Astrocyte (in vitro differentiated cells and primary cell): ENCODE measurements at regions not wholly inside any gene's neighbourhood (a gene's known extent, or its start where the extent isn't known, plus 50 kb on each side); places are given as distances from the start of the nearest gene placed in this dataset.

ENCODE experiments used
- DNase-seq: peaks from one replicate; pipeline ENCODE4 v3.0.0-alpha.2; 2010; ENCODE audit warnings: low read depth
- FAIRE-seq: peaks from 2 replicates; lab custom pipeline; 2011; peaks lifted over from hg19 to GRCh38; lab: Jason Lieb, UNC
- H2AFZ ChIP-seq: 2 replicates; pipeline ENCODE4 v1.6.0; 2012; ENCODE audit warnings: low read depth, low read length, inconsistent platforms
- H3K27ac ChIP-seq: 2 replicates; pipeline ENCODE4 v1.5.1; 2011; ENCODE audit warnings: low read depth, low read length, inconsistent platforms
- H3K27me3 ChIP-seq: 2 replicates; pipeline ENCODE4 v1.6.0; 2011; ENCODE audit warnings: low read length, inconsistent platforms; ENCODE audit not compliant: insufficient read depth
- H3K36me3 ChIP-seq: 2 replicates; pipeline ENCODE4 v1.5.1; 2011; ENCODE audit warnings: low read length, inconsistent platforms; ENCODE audit not compliant: insufficient read depth
- H3K4me1 ChIP-seq: 2 replicates; pipeline ENCODE4 v1.5.1; 2011; ENCODE audit warnings: low read length, inconsistent platforms; ENCODE audit not compliant: insufficient read depth
- H3K4me2 ChIP-seq: 2 replicates; pipeline ENCODE4 v1.6.0; 2012; ENCODE audit warnings: low read length, inconsistent platforms
- H3K4me3 ChIP-seq: 2 replicates; pipeline ENCODE4 v1.5.1; 2011; ENCODE audit warnings: low read depth, mild to moderate bottlenecking, low read length, inconsistent platforms; ENCODE audit not compliant: insufficient read depth
- H3K79me2 ChIP-seq: 2 replicates; pipeline ENCODE4 v1.6.0; 2012; ENCODE audit warnings: mild to moderate bottlenecking, low read length, inconsistent platforms; ENCODE audit not compliant: insufficient read depth
- H3K9ac ChIP-seq: 2 replicates; pipeline ENCODE4 v1.6.0; 2012; ENCODE audit warnings: mild to moderate bottlenecking, low read length, inconsistent platforms
- H3K9me3 ChIP-seq: 2 replicates; pipeline ENCODE4 v1.5.1; 2012; ENCODE audit warnings: low read depth, mild to moderate bottlenecking, low read length, inconsistent platforms; ENCODE audit not compliant: insufficient read depth
- H4K20me1 ChIP-seq: 2 replicates; pipeline ENCODE4 v1.6.0; 2012; ENCODE audit warnings: low read length, inconsistent platforms; ENCODE audit not compliant: insufficient read depth
- H3K27ac Mint-ChIP-seq: one replicate; pipeline ENCODE4 v1.8.0; 2021; ENCODE audit warnings: mild to moderate bottlenecking, mixed read lengths; ENCODE audit not compliant: unreplicated experiment
- H3K27me3 Mint-ChIP-seq: one replicate; pipeline ENCODE4 v1.8.0; 2021; ENCODE audit warnings: low read depth, mixed read lengths; ENCODE audit not compliant: unreplicated experiment
- H3K36me3 Mint-ChIP-seq: one replicate; pipeline ENCODE4 v1.8.0; 2021; ENCODE audit warnings: low read depth, mixed read lengths; ENCODE audit not compliant: unreplicated experiment
- H3K4me1 Mint-ChIP-seq: one replicate; pipeline ENCODE4 v1.8.0; 2021; ENCODE audit warnings: low read depth, mixed read lengths; ENCODE audit not compliant: unreplicated experiment
- H3K4me3 Mint-ChIP-seq: one replicate; pipeline ENCODE4 v1.8.0; 2021; ENCODE audit warnings: mild to moderate bottlenecking, moderate library complexity, mixed read lengths; ENCODE audit not compliant: unreplicated experiment
- H3K9me3 Mint-ChIP-seq: one replicate; pipeline ENCODE4 v1.8.0; 2021; ENCODE audit warnings: mild to moderate bottlenecking, mixed read lengths; ENCODE audit not compliant: unreplicated experiment
- EZH2 ChIP-seq: IDR thresholded peaks from 2 replicates; pipeline ENCODE4 v1.6.1; 2012; ENCODE audit warnings: mild to moderate bottlenecking, low read length, inconsistent platforms; ENCODE audit not compliant: insufficient read depth
- TF ChIP-seq, protein P1 (sequence below): IDR thresholded peaks from 2 replicates; pipeline ENCODE4 v1.5.1; 2011; ENCODE audit warnings: low read depth, mild to moderate bottlenecking, inconsistent platforms, low read length, moderate library complexity; ENCODE audit not compliant: insufficient read depth

DNA sequence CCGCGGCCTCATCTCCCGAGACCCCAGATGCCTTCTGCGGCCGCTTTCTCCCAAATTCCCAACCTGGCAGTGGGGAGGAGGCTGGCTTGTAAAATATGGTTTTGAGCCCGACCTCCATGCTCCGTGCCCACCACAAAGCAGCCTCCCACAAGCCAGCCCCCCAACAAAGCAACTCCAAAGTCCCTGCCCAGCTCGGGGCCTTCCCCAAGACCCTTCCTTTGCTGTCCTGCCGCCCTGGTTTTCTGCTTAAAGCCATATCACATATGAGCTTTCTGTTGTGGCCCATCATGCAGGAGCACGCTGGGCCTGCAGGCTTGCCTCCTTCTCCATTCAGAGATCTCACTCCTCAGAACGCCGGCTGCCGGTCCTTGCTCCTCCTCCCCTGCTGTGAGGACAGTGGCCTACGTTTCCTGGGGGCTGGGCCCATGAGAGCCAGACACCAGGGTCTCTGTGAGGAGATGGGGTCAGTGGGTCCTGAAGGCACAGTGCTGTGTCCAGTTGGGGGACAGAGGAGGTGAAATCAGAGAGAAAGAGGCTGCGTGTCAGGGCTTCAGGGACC lies 680.0 kb downstream of the BRD1 start:
- H3K4me3 Mint-ChIP-seq: no peak overlapping the region

GRCh38 chr22:49147171-49147570 lies 680.5 kb downstream of the BRD1 start:
- no peaks in the 10 kb centered on the region for H3K27me3 ChIP-seq
- no peak for TF ChIP-seq EZH2
- TF ChIP-seq, protein P1, sequence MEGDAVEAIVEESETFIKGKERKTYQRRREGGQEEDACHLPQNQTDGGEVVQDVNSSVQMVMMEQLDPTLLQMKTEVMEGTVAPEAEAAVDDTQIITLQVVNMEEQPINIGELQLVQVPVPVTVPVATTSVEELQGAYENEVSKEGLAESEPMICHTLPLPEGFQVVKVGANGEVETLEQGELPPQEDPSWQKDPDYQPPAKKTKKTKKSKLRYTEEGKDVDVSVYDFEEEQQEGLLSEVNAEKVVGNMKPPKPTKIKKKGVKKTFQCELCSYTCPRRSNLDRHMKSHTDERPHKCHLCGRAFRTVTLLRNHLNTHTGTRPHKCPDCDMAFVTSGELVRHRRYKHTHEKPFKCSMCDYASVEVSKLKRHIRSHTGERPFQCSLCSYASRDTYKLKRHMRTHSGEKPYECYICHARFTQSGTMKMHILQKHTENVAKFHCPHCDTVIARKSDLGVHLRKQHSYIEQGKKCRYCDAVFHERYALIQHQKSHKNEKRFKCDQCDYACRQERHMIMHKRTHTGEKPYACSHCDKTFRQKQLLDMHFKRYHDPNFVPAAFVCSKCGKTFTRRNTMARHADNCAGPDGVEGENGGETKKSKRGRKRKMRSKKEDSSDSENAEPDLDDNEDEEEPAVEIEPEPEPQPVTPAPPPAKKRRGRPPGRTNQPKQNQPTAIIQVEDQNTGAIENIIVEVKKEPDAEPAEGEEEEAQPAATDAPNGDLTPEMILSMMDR: no peak

More for the DNA sequence above, 680.0 kb downstream of the BRD1 start:
- no peak overlapping the region for H3K27ac ChIP-seq
- Mint-ChIP-seq H3K9me3 (no peaks in the 10 kb centered on the region), H3K27me3 (peaks cover 23% of the 10 kb centered on the region), H3K4me1 (no peaks in the 10 kb centered on the region), H3K27ac (no peak overlapping the region), H3K36me3 (no peaks in the 10 kb centered on the region)
- no peak for TF ChIP-seq EZH2
- TF ChIP-seq, protein P1: no peak
- no peaks in the 10 kb centered on the region for H3K36me3 ChIP-seq
- no peak for DNase-seq
- FAIRE-seq: no peak
- no peaks in the 10 kb centered on the region for H3K27me3 ChIP-seq
- H3K79me2 ChIP-seq: no peaks in the 10 kb centered on the region
- no peaks in the 10 kb centered on the region for H3K4me1 ChIP-seq
- no peak overlapping the region for H3K4me3 ChIP-seq
- no peak overlapping the region for H3K9ac ChIP-seq
- H3K9me3 ChIP-seq: no peaks in the 10 kb centered on the region
- no peak overlapping the region for H3K4me2 ChIP-seq
- no peaks in the 10 kb centered on the region for H4K20me1 ChIP-seq
- H2AFZ ChIP-seq: no peak overlapping the region

GRCh38 chr22:49146511-49146910 lies 681.2 kb downstream of the BRD1 start:
- Histone ChIP-seq H3K36me3 (no peaks in the 10 kb centered on the region), H3K4me3 (no peak overlapping the region), H3K4me1 (no peaks in the 10 kb centered on the region), H3K27ac (no peak overlapping the region), H3K9ac (no peak overlapping the region), H3K27me3 (no peaks in the 10 kb centered on the region), H3K4me2 (no peak overlapping the region), H3K9me3 (no peaks in the 10 kb centered on the region), H4K20me1 (no peaks in the 10 kb centered on the region), H2AFZ (no peak overlapping the region), H3K79me2 (no peaks in the 10 kb centered on the region)
- Mint-ChIP-seq H3K9me3 (no peaks in the 10 kb centered on the region), H3K4me3 (no peak overlapping the region), H3K4me1 (no peaks in the 10 kb centered on the region), H3K27me3 (peaks cover 33% of the 10 kb centered on the region), H3K27ac (no peak overlapping the region), H3K36me3 (no peaks in the 10 kb centered on the region)
- TF ChIP-seq, protein P1: no peak
- TF ChIP-seq EZH2: no peak
- no peak for DNase-seq
- FAIRE-seq: no peak

More at GRCh38 chr22:49147171-49147570, 680.5 kb downstream of the BRD1 start:
- Mint-ChIP-seq H3K27me3 (peaks cover 26% of the 10 kb centered on the region), H3K9me3 (no peaks in the 10 kb centered on the region), H3K27ac (no peak overlapping the region), H3K4me1 (no peaks in the 10 kb centered on the region), H3K4me3 (no peak overlapping the region), H3K36me3 (no peaks in the 10 kb centered on the region)
- FAIRE-seq: no peak
- Histone ChIP-seq H3K4me2 (no peak overlapping the region), H3K9me3 (no peaks in the 10 kb centered on the region), H3K36me3 (no peaks in the 10 kb centered on the region), H3K9ac (no peak overlapping the region), H3K27ac (no peak overlapping the region), H3K4me1 (no peaks in the 10 kb centered on the region), H3K4me3 (no peak overlapping the region), H4K20me1 (no peaks in the 10 kb centered on the region), H2AFZ (no peak overlapping the region), H3K79me2 (no peaks in the 10 kb centered on the region)
- DNase-seq: no peak
